ENCODE measurements at regions not wholly inside any gene's neighbourhood (a gene's known extent, or its start where the extent isn't known, plus 50 kb on each side); places are given as distances from the start of the nearest gene placed in this dataset.

DNA sequence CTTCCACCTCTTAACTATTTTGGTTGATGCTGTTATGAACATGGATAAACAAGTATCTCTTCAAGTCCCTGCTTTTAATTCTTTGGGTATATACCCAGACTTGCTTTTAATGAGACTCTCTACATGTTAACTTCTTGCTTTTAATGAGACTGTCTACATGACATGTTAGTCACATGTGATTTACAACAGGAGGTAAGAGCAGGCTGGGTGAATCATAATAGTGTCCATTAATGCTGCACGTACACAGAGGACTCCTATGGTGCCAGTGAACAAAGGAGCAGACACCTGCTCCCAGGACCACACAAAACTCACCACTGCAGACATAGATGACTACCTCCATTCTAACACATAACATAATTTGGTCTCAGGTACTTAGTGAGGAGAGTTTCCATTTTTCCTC lies 273.4 kb upstream of the NSMCE3 start:
- TF ChIP-seq, protein P1, sequence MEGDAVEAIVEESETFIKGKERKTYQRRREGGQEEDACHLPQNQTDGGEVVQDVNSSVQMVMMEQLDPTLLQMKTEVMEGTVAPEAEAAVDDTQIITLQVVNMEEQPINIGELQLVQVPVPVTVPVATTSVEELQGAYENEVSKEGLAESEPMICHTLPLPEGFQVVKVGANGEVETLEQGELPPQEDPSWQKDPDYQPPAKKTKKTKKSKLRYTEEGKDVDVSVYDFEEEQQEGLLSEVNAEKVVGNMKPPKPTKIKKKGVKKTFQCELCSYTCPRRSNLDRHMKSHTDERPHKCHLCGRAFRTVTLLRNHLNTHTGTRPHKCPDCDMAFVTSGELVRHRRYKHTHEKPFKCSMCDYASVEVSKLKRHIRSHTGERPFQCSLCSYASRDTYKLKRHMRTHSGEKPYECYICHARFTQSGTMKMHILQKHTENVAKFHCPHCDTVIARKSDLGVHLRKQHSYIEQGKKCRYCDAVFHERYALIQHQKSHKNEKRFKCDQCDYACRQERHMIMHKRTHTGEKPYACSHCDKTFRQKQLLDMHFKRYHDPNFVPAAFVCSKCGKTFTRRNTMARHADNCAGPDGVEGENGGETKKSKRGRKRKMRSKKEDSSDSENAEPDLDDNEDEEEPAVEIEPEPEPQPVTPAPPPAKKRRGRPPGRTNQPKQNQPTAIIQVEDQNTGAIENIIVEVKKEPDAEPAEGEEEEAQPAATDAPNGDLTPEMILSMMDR (IDR thresholded peaks at IDR 0.05; ENCODE audit: poor library complexity), result no peak
- no peak for TF ChIP-seq EZH2phosphoT487 (IDR thresholded peaks at IDR 0.05; ENCODE audit: low read depth, severe bottlenecking, unreplicated experiment)
